GM12891 (cell line): ENCODE measurements at regions not wholly inside any gene's neighbourhood (a gene's known extent, or its start where the extent isn't known, plus 50 kb on each side); places are given as distances from the start of the nearest gene placed in this dataset.

Experiments
- DNase-seq: peaks from one replicate; pipeline ENCODE4 v3.0.0; 2011; ENCODE audit warnings: low spot score; ENCODE audit not compliant: insufficient read length
- FAIRE-seq: peaks from 2 replicates; lab custom pipeline; 2011; peaks lifted over from hg19 to GRCh38; lab: Jason Lieb, UNC
- PAX5 ChIP-seq: IDR thresholded peaks from 2 replicates; pipeline ENCODE4 v1.6.1; 2011; ENCODE audit warnings: low read length, moderate library complexity, mild to moderate bottlenecking; ENCODE audit not compliant: insufficient read depth, severe bottlenecking
- POLR2A ChIP-seq: IDR thresholded peaks from 2 replicates; pipeline ENCODE4 v1.6.1; 2011; ENCODE audit warnings: low read depth, low read length, control low read depth
- POLR2AphosphoS5 ChIP-seq: IDR thresholded peaks from 2 replicates; pipeline ENCODE4 v1.6.1; 2011; ENCODE audit warnings: low read depth, low read length, control low read depth
- POU2F2 ChIP-seq: IDR thresholded peaks from 2 replicates; pipeline ENCODE4 v1.6.1; 2011; ENCODE audit warnings: low read depth, mild to moderate bottlenecking, control low read depth, low read length, moderate library complexity
- SPI1 ChIP-seq: IDR thresholded peaks from 2 replicates; pipeline ENCODE4 v1.6.1; 2011; ENCODE audit warnings: low read depth, low read length, control low read depth
- TAF1 ChIP-seq: IDR thresholded peaks from 2 replicates; pipeline ENCODE4 v1.6.1; 2011; ENCODE audit warnings: low read depth, low read length, control low read depth

- FAIRE-seq, result no peak
- TF ChIP-seq POLR2AphosphoS5 (no peak), TAF1 (no peak), SPI1 (no peak), POLR2A (no peak), POU2F2 (no peak), PAX5 (no peak)
These were observed 739.9 kb downstream of the CDH8 start for GRCh38 chr16:61296305-61296704.

GRCh38 chr16:61295311-61295710, 740.9 kb downstream of the CDH8 start:
- FAIRE-seq (no peak), DNase-seq (no peak)
- TF ChIP-seq TAF1 (no peak), PAX5 (no peak), POU2F2 (no peak), SPI1 (no peak), POLR2AphosphoS5 (no peak), POLR2A (no peak)

More at GRCh38 chr16:61296305-61296704, 739.9 kb downstream of the CDH8 start:
- no peak for DNase-seq

- TF ChIP-seq POLR2AphosphoS5, result no peak
- DNase-seq (no peak), FAIRE-seq (no peak)
These were observed 747.1 kb downstream of the CDH8 start for GRCh38 chr16:61289141-61289540.

GRCh38 chr16:61277849-61278248, 758.4 kb downstream of the CDH8 start:
- TF ChIP-seq PAX5, result no peak
- no peak for TF ChIP-seq TAF1
- TF ChIP-seq POLR2AphosphoS5, result no peak
- TF ChIP-seq SPI1, result no peak
- TF ChIP-seq POLR2A, result no peak
- no peak for TF ChIP-seq POU2F2
- no peak for FAIRE-seq
- no peak for DNase-seq

- TF ChIP-seq POU2F2 (no peak), SPI1 (no peak), POLR2A (no peak), PAX5 (no peak), POLR2AphosphoS5 (no peak)
- FAIRE-seq, result no peak
- DNase-seq, result no peak
These were observed 762.0 kb downstream of the CDH8 start for GRCh38 chr16:61274211-61274610.

GRCh38 chr16:61270726-61271125, 765.5 kb downstream of the CDH8 start:
- DNase-seq (no peak), FAIRE-seq (no peak)
- TF ChIP-seq POU2F2 (no peak), POLR2AphosphoS5 (no peak), POLR2A (no peak), PAX5 (no peak), SPI1 (no peak), TAF1 (no peak)

- DNase-seq (no peak), FAIRE-seq (no peak)
- no peak for TF ChIP-seq TAF1
- TF ChIP-seq POLR2A, result no peak
- TF ChIP-seq PAX5, result no peak
- TF ChIP-seq POLR2AphosphoS5, result no peak
- TF ChIP-seq SPI1, result no peak
- TF ChIP-seq POU2F2, result no peak
These were observed 772.8 kb downstream of the CDH8 start for GRCh38 chr16:61263400-61263799.

GRCh38 chr16:61261315-61261714, 774.9 kb downstream of the CDH8 start:
- FAIRE-seq (no peak), DNase-seq (no peak)
- no peak for TF ChIP-seq TAF1
- TF ChIP-seq SPI1, result no peak
- TF ChIP-seq POU2F2, result no peak
- TF ChIP-seq POLR2AphosphoS5, result no peak
- TF ChIP-seq PAX5, result no peak

GRCh38 chr16:61246592-61246991, 789.6 kb downstream of the CDH8 start:
- TF ChIP-seq TAF1, result no peak
- TF ChIP-seq POLR2AphosphoS5, result no peak
- no peak for TF ChIP-seq POLR2A
- TF ChIP-seq POU2F2, result no peak
- FAIRE-seq (no peak), DNase-seq (no peak)

GRCh38 chr16:61243954-61244353, 792.3 kb downstream of the CDH8 start:
- DNase-seq (no peak), FAIRE-seq (no peak)
- TF ChIP-seq POLR2AphosphoS5 (no peak), POLR2A (no peak), PAX5 (no peak), POU2F2 (no peak), TAF1 (no peak), SPI1 (no peak)
